ENCODE measurements at regions not wholly inside any gene's neighbourhood (a gene's known extent, or its start where the extent isn't known, plus 50 kb on each side); places are given as distances from the start of the nearest gene placed in this dataset.

GRCh38 chr6:140604786-140605185 lies 1230.3 kb upstream of the CITED2 start:
- no peak for DNase-seq
- POLR2A ChIA-PET: no interaction called here
- no peak overlapping the region for H3K4me3 Mint-ChIP-seq (ENCODE audit: unreplicated experiment)
- no peaks in the 10 kb centered on the region for H3K9me3 Mint-ChIP-seq (ENCODE audit: unreplicated experiment)
- no peaks in the 10 kb centered on the region for H3K27me3 ChIP-seq (replicated peaks; ENCODE audit: control insufficient read depth, insufficient read depth, low read length)
- TF ChIP-seq CTCF (IDR thresholded peaks at IDR 0.05; ENCODE audit: insufficient read depth in 1 of 2, low read depth in 1 of 2, low read length in 1 of 2, severe bottlenecking in 1 of 2, unreplicated experiment in 1 of 2): no peak
- no peaks in the 10 kb centered on the region for H3K36me3 ChIP-seq (ENCODE audit: control insufficient read depth, insufficient read depth, low read length)
- H3K27me3 Mint-ChIP-seq (ENCODE audit: insufficient read depth, unreplicated experiment): no peaks in the 10 kb centered on the region
- CTCF ChIA-PET: no interaction called here
- H3K4me1 ChIP-seq: no peaks in the 10 kb centered on the region
- H3K4me3 ChIP-seq (ENCODE audit: low read depth, low read length): no peak overlapping the region
- no peak overlapping the region for H3K27ac Mint-ChIP-seq (ENCODE audit: unreplicated experiment)
- no TSS peak for BruUV-seq (replicated peaks)
- H3K4me1 Mint-ChIP-seq (ENCODE audit: low read depth, unreplicated experiment): no peaks in the 10 kb centered on the region
- H3K9me3 ChIP-seq: no peaks in the 10 kb centered on the region
- no peaks in the 10 kb centered on the region for H3K36me3 Mint-ChIP-seq (ENCODE audit: insufficient read depth, unreplicated experiment)
- intact Hi-C loops (cut with micrococcal nuclease; ENCODE audit: unreplicated experiment): no loop called here

- H3K4me1 Mint-ChIP-seq (ENCODE audit: low read depth, unreplicated experiment): no peaks in the 10 kb centered on the region
- ChIA-PET CTCF (no interaction called here), POLR2A (no interaction called here)
Observed at GRCh38 chr6:140602431-140603248, 1228.2 kb upstream of the CITED2 start.

More at GRCh38 chr6:140602431-140603248, 1228.2 kb upstream of the CITED2 start:
- Mint-ChIP-seq H3K4me3 (ENCODE audit: unreplicated experiment) (no peak overlapping the region), H3K36me3 (ENCODE audit: insufficient read depth, unreplicated experiment) (no peaks in the 10 kb centered on the region), H3K27me3 (ENCODE audit: insufficient read depth, unreplicated experiment) (no peaks in the 10 kb centered on the region), H3K9me3 (ENCODE audit: unreplicated experiment) (no peaks in the 10 kb centered on the region), H3K27ac (ENCODE audit: unreplicated experiment) (no peak overlapping the region)
- TF ChIP-seq CTCF (IDR thresholded peaks at IDR 0.05; ENCODE audit: insufficient read depth in 1 of 2, low read depth in 1 of 2, low read length in 1 of 2, severe bottlenecking in 1 of 2, unreplicated experiment in 1 of 2): no peak
- Histone ChIP-seq H3K4me1 (no peaks in the 10 kb centered on the region), H3K9me3 (no peaks in the 10 kb centered on the region), H3K27me3 (replicated peaks; ENCODE audit: control insufficient read depth, insufficient read depth, low read length) (no peaks in the 10 kb centered on the region), H3K36me3 (ENCODE audit: control insufficient read depth, insufficient read depth, low read length) (no peaks in the 10 kb centered on the region), H3K4me3 (ENCODE audit: low read depth, low read length) (no peak overlapping the region)
- DNase-seq: no peak
- intact Hi-C loops (cut with micrococcal nuclease; ENCODE audit: unreplicated experiment): no loop called here
- no TSS peak for BruUV-seq (replicated peaks)
